Endothelial cell of umbilical vein (primary cell): ENCODE measurements at regions not wholly inside any gene's neighbourhood (a gene's known extent, or its start where the extent isn't known, plus 50 kb on each side); places are given as distances from the start of the nearest gene placed in this dataset.

ENCODE experiments used
- BruUV-seq: library from RNA; stranded (reverse); fragments of 400-500 nt; replicated peaks from 2 replicates; lab custom pipeline; 2021; lab: Mats Ljungman, UMichigan
- CTCF ChIA-PET: fragments of 300-600, 350-600 bp; sonication (Branson Sonifier 250); formaldehyde crosslinking; loops from one replicate; lab custom pipeline; 2021; ENCODE audit warnings: antibody characterized with exemption, inconsistent platforms; lab: Charles Lee
- POLR2A ChIA-PET: fragments of 300-600, 350-600 bp; sonication (Branson Sonifier 250); formaldehyde crosslinking; loops from one replicate; lab custom pipeline; 2021; ENCODE audit warnings: antibody characterized with exemption, inconsistent platforms; lab: Charles Lee
- DNase-seq: peaks from one replicate; pipeline ENCODE4 v3.0.0-alpha.2; 2011; ENCODE audit warnings: low read depth, low spot score
- FAIRE-seq: peaks from 2 replicates; lab custom pipeline; 2011; peaks lifted over from hg19 to GRCh38; lab: Jason Lieb, UNC
- H2AFZ ChIP-seq: 2 replicates; pipeline ENCODE4 v1.6.0; 2012; ENCODE audit warnings: low read depth, low read length, control low read depth, inconsistent platforms
- H3K27ac ChIP-seq: 2 replicates; pipeline ENCODE4 v1.5.1; 2011; ENCODE audit warnings: low read depth, mild to moderate bottlenecking, control low read depth, low read length, moderate library complexity; ENCODE audit not compliant: insufficient read depth
- H3K27me3 ChIP-seq, 2 experiments: 2 replicates each; pipeline versions ENCODE4 v1.6.0 to v1.6.1; 2011; ENCODE audit warnings: low read length in 2 of 2, mixed read lengths in 1 of 2; ENCODE audit not compliant: control insufficient read depth in 2 of 2, insufficient read depth in 2 of 2
- H3K36me3 ChIP-seq, 2 experiments: 2 replicates in 1 of 2; 3 replicates in 1 of 2; pipeline ENCODE4 v1.5.1; 2011; ENCODE audit warnings: low read length in 2 of 2, mild to moderate bottlenecking in 1 of 2, moderate library complexity in 1 of 2; ENCODE audit not compliant: control insufficient read depth in 2 of 2, insufficient read depth in 2 of 2; ENCODE audit errors: extremely low read depth in 1 of 2
- H3K4me1 ChIP-seq: 3 replicates; pipeline ENCODE4 v1.5.1; 2011; ENCODE audit warnings: mild to moderate bottlenecking, low read length; ENCODE audit not compliant: control insufficient read depth, insufficient read depth; ENCODE audit errors: extremely low read depth
- H3K4me2 ChIP-seq: 2 replicates; pipeline ENCODE4 v1.6.1; 2011; ENCODE audit warnings: low read length, control low read depth, mixed read lengths; ENCODE audit not compliant: insufficient read depth
- H3K4me3 ChIP-seq, 3 experiments: fragments of 200-600 bp in 1 of 3; sonication (generic), shearing (Covaris generic) in 1 of 3; replicated peaks in 1 of 3; 2 replicates each; pipeline ENCODE4 v1.5.1; 2011 to 2016; ENCODE audit warnings: control low read depth in 3 of 3, low read length in 3 of 3, mild to moderate bottlenecking in 2 of 3, inconsistent platforms in 1 of 3, low read depth in 1 of 3, moderate library complexity in 1 of 3; ENCODE audit not compliant: insufficient read depth in 1 of 3
- H3K79me2 ChIP-seq: 2 replicates; pipeline ENCODE4 v1.6.0; 2012; ENCODE audit warnings: low read length, inconsistent platforms; ENCODE audit not compliant: control insufficient read depth, insufficient read depth
- H3K9ac ChIP-seq: replicated peaks from 2 replicates; pipeline ENCODE3; 2011; ENCODE audit warnings: low read length, control low read depth; ENCODE audit not compliant: insufficient read depth; ENCODE audit errors: extremely low read depth
- H3K9me1 ChIP-seq: replicated peaks from 3 replicates; pipeline ENCODE4 v1.6.0; 2011; ENCODE audit warnings: mild to moderate bottlenecking, low read length; ENCODE audit not compliant: control insufficient read depth, insufficient read depth; ENCODE audit errors: extremely low read depth
- H3K9me3 ChIP-seq: replicated peaks from 2 replicates; pipeline ENCODE4 v1.5.1; 2012; ENCODE audit warnings: low read length, inconsistent platforms; ENCODE audit not compliant: control insufficient read depth, insufficient read depth
- H4K20me1 ChIP-seq: replicated peaks from 2 replicates; pipeline ENCODE3; 2011; ENCODE audit warnings: mild to moderate bottlenecking, low read length; ENCODE audit not compliant: control insufficient read depth, insufficient read depth; ENCODE audit errors: extremely low read depth
- CTCF ChIP-seq, 2 donors: IDR thresholded peaks; 1 replicate in 1 of 2; 2 replicates in 1 of 2; pipeline ENCODE4 v1.5.1; 2011; ENCODE audit warnings: low read length in 2 of 2, mild to moderate bottlenecking in 2 of 2, moderate library complexity in 2 of 2, control low read depth in 1 of 2, inconsistent platforms in 1 of 2, low read depth in 1 of 2; ENCODE audit not compliant: insufficient read depth in 1 of 2; ENCODE audit errors: extremely low read depth in 1 of 2
- EZH2 ChIP-seq: IDR thresholded peaks from 2 replicates; pipeline ENCODE4 v1.6.1; 2012; ENCODE audit warnings: borderline replicate concordance, low read depth, mild to moderate bottlenecking, moderate library complexity, low read length, inconsistent platforms; ENCODE audit not compliant: severe bottlenecking
- FOS ChIP-seq: IDR thresholded peaks from 2 replicates; pipeline ENCODE4 v1.6.1; 2011; ENCODE audit warnings: mild to moderate bottlenecking, low read length, moderate library complexity, borderline replicate concordance; ENCODE audit not compliant: insufficient read depth
- GATA2 ChIP-seq: IDR thresholded peaks from 2 replicates; pipeline ENCODE4 v1.7.0; 2011; ENCODE audit warnings: low read depth, mild to moderate bottlenecking, moderate library complexity, mixed read lengths, low read length; ENCODE audit not compliant: insufficient read length, insufficient read depth
- JUN ChIP-seq: IDR thresholded peaks from 2 replicates; pipeline ENCODE4 v1.6.1; 2011; ENCODE audit warnings: borderline replicate concordance, low read depth; ENCODE audit not compliant: insufficient read length, insufficient read depth
- MAX ChIP-seq: IDR thresholded peaks from 2 replicates; pipeline ENCODE4 v1.6.1; 2011; ENCODE audit not compliant: insufficient read depth, insufficient read length
- MYC ChIP-seq: IDR thresholded peaks from one replicate; pipeline ENCODE4 v1.6.1; 2011; ENCODE audit warnings: mild to moderate bottlenecking, low read depth, low read length
- POLR2A ChIP-seq: IDR thresholded peaks from 2 replicates; pipeline ENCODE4 v1.6.1; 2012; ENCODE audit warnings: low read depth, mild to moderate bottlenecking, control low read depth, low read length
- POLR2AphosphoS5 ChIP-seq: IDR thresholded peaks from 2 replicates; pipeline ENCODE4 v1.6.1; 2012; ENCODE audit warnings: low read depth, mild to moderate bottlenecking, control low read depth, low read length, moderate library complexity; ENCODE audit not compliant: insufficient read depth
- dilution Hi-C: fragments of 300-500 bp; cut with MboI; formaldehyde crosslinking; loops from one replicate; pipeline ENCODE4 v1.15.0; 2019; ENCODE audit warnings: low sequenced_read_pairs; ENCODE audit not compliant: extremely low pct_ligation_motif_present
- intact Hi-C: fragments of 100-400 bp; cut with micrococcal nuclease; formaldehyde crosslinking; loops from one replicate; pipeline ENCODE4 v1.10.0; 2022

GRCh38 chr3:118785415-118785814, 249.2 kb downstream of the IGSF11 start:
- Histone ChIP-seq H3K9me3 (no peaks in the 10 kb centered on the region), H3K4me3 (no peak overlapping the region), H2AFZ (no peak overlapping the region), H3K79me2 (no peaks in the 10 kb centered on the region), H3K27ac (no peak overlapping the region), H3K9me1 (no peaks in the 10 kb centered on the region), H3K9ac (no peak overlapping the region), H3K27me3 (no peaks in the 10 kb centered on the region), H3K4me1 (no peaks in the 10 kb centered on the region), H3K36me3 (no peaks in the 10 kb centered on the region), H3K4me2 (no peak overlapping the region), H4K20me1 (no peaks in the 10 kb centered on the region)
- ChIA-PET POLR2A (no interaction called here), CTCF (no interaction called here)
- FAIRE-seq (no peak), DNase-seq (no peak)
- intact Hi-C loops, result no loop called here
- TF ChIP-seq EZH2 (no peak), CTCF (IDR thresholded peaks at IDR 0.05; ENCODE audit: extremely low read depth in 1 of 2, insufficient read depth in 1 of 2, low read depth in 1 of 2, low read length in 2 of 2) (no peak), MAX (no peak), MYC (no peak), JUN (no peak), POLR2A (no peak), FOS (no peak), GATA2 (no peak), POLR2AphosphoS5 (no peak)
- BruUV-seq, result no TSS peak
- dilution Hi-C loops, result no loop called here
